Vagina (tissue), 2 donors: ENCODE measurements at regions not wholly inside any gene's neighbourhood (a gene's known extent, or its start where the extent isn't known, plus 50 kb on each side); places are given as distances from the start of the nearest gene placed in this dataset.

Experiments used
- DNase-seq, 2 donors: peaks; one replicate each; pipeline ENCODE4 v3.0.0-alpha.2; 2017; ENCODE audit errors: extremely low spot score in 2 of 2
- H3K27ac ChIP-seq: fragments of 200-600 bp; sonication (generic); one replicate; pipeline ENCODE4 v1.5.1; 2019
- H3K27me3 ChIP-seq: fragments of 200-600 bp; sonication (generic); one replicate; pipeline ENCODE4 v1.5.1; 2019
- H3K36me3 ChIP-seq, 2 donors: fragments of 200-600 bp; sonication (generic); one replicate each; pipeline ENCODE4 v1.5.1; 2017 to 2019
- H3K4me1 ChIP-seq: fragments of 200-600 bp; sonication (generic); one replicate; pipeline ENCODE4 v1.5.1; 2019
- H3K4me3 ChIP-seq, 2 donors: fragments of 200-600 bp; sonication (generic); 1 replicate in 1 of 2; 2 replicates in 1 of 2; pipeline ENCODE4 v1.5.1; 2016 to 2019
- H3K9me3 ChIP-seq: fragments of 200-600 bp; sonication (generic); one replicate; pipeline ENCODE4 v1.5.1; 2019
- CTCF ChIP-seq, 3 experiments: fragments of 450-650 bp in 2 of 3; fragments of 200-600 bp in 1 of 3; sonication (generic) in 1 of 3; IDR thresholded peaks; one replicate each; pipeline ENCODE4 v1.5.1; 2017 to 2019; ENCODE audit warnings: antibody characterized with exemption in 3 of 3, mild to moderate bottlenecking in 2 of 3, moderate library complexity in 2 of 3
- POLR2A ChIP-seq, 2 donors: fragments of 450-650 bp; IDR thresholded peaks; one replicate each; pipeline ENCODE4 v1.6.1; 2017; ENCODE audit warnings: antibody characterized with exemption in 2 of 2, mild to moderate bottlenecking in 2 of 2, moderate library complexity in 2 of 2
- POLR2AphosphoS5 ChIP-seq, 2 donors: sonication (generic); formaldehyde crosslinking; IDR thresholded peaks; one replicate each; pipeline ENCODE4 v1.9.0; 2017; ENCODE audit warnings: antibody characterized with exemption in 2 of 2, mild to moderate bottlenecking in 2 of 2, low read depth in 1 of 2; ENCODE audit not compliant: insufficient read depth in 1 of 2
- intact Hi-C: fragments of 100-400 bp; cut with DNase I; formaldehyde crosslinking; loops from one replicate; pipeline ENCODE4 v1.15.1; 2023

DNA sequence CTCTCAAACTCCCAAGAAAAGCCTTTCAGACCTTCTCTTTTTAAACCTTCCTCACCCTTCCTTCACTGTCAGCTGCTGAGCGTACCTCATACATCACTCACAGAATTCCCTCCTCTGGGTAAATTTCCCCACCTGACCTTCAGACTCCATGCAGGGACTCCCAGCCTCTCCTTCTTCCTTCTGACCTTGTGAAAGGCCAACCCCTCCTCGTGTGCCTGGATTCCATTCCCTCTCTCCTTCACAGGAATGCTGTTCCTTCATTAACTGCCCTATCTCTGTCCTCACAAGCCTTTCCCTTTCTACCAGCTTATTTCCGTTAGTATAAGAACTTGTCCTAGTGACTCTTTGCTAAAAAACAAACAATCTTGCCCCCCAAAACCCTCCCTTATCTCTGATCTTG, 69.7 kb upstream of the MME start:
- no peak overlapping the region for H3K27ac ChIP-seq
- H3K27me3 ChIP-seq: no peaks in the 10 kb centered on the region
- DNase-seq: no peak
- no peak for TF ChIP-seq POLR2A (IDR thresholded peaks at IDR 0.05)
- TF ChIP-seq POLR2AphosphoS5 (IDR thresholded peaks at IDR 0.05; ENCODE audit: insufficient read depth in 1 of 2, low read depth in 1 of 2): no peak
- TF ChIP-seq CTCF (IDR thresholded peaks at IDR 0.05): no peak
- intact Hi-C loops: no loop called here
- H3K36me3 ChIP-seq: no peaks in the 10 kb centered on the region
- H3K9me3 ChIP-seq: no peaks in the 10 kb centered on the region
- H3K4me1 ChIP-seq: no peaks in the 10 kb centered on the region
- H3K4me3 ChIP-seq: no peak overlapping the region

DNA sequence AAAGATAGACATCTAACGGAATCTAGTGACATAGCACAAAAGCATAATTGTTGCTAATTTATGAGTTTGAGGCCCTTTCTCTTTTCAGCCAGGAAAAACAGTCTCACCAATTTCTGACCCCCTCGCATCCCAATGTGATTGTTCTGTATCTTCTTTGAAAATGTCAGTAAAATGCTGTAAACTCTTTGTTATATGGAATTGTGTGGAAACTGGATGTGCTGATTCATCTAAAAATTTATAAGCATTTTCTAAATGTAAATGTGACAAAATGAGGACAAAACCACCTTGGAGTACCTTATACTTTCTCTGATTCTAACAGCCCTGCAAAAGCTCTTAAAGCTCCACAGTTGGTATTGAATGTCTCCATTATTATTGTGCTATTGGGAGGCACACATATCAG, 70.9 kb upstream of the MME start:
- Histone ChIP-seq H3K4me3 (no peak overlapping the region), H3K27me3 (no peaks in the 10 kb centered on the region), H3K27ac (no peak overlapping the region), H3K36me3 (no peaks in the 10 kb centered on the region), H3K9me3 (no peaks in the 10 kb centered on the region), H3K4me1 (no peaks in the 10 kb centered on the region)
- no peak for TF ChIP-seq POLR2A (IDR thresholded peaks at IDR 0.05)
- TF ChIP-seq CTCF (IDR thresholded peaks at IDR 0.05): no peak
- TF ChIP-seq POLR2AphosphoS5 (IDR thresholded peaks at IDR 0.05; ENCODE audit: insufficient read depth in 1 of 2, low read depth in 1 of 2): no peak
- intact Hi-C loops: no loop called here
- no peak for DNase-seq

DNA sequence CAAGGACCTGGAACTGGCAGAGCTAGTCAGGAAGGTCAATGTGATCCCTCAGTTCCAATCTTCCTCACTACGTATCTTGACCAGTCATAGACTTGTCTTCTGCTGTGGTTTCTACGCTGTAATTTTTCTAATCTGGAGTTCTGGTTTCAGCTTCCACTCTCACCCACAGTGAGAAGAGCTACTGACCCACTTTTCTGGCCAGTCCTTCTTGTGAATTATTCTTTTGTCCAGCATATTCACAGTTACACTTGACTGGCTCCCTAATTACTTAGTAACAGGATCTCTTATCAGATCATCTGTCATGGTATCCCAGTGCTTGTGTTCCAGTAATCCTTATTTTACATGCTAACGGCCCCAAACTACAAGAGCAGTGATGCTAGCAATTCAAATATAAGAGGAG, 72.4 kb upstream of the MME start:
- H3K27ac ChIP-seq: no peak overlapping the region
- no peak overlapping the region for H3K4me3 ChIP-seq
- intact Hi-C loops: no loop called here
- H3K27me3 ChIP-seq: no peaks in the 10 kb centered on the region
- no peaks in the 10 kb centered on the region for H3K36me3 ChIP-seq
- H3K9me3 ChIP-seq: no peaks in the 10 kb centered on the region
- no peak for DNase-seq
- no peak for TF ChIP-seq CTCF (IDR thresholded peaks at IDR 0.05)
- TF ChIP-seq POLR2A (IDR thresholded peaks at IDR 0.05): no peak
- no peak for TF ChIP-seq POLR2AphosphoS5 (IDR thresholded peaks at IDR 0.05; ENCODE audit: insufficient read depth in 1 of 2, low read depth in 1 of 2)
- H3K4me1 ChIP-seq: no peaks in the 10 kb centered on the region

GRCh38 chr3:155001289-155002010, 78.7 kb upstream of the MME start:
- no peaks in the 10 kb centered on the region for H3K9me3 ChIP-seq
- no peak overlapping the region for H3K4me3 ChIP-seq
- H3K36me3 ChIP-seq: no peaks in the 10 kb centered on the region
- no peak for TF ChIP-seq POLR2AphosphoS5 (IDR thresholded peaks at IDR 0.05; ENCODE audit: insufficient read depth in 1 of 2, low read depth in 1 of 2)
- no peak for TF ChIP-seq CTCF (IDR thresholded peaks at IDR 0.05)
- TF ChIP-seq POLR2A (IDR thresholded peaks at IDR 0.05): no peak
- no peak overlapping the region for H3K27ac ChIP-seq
- no peaks in the 10 kb centered on the region for H3K27me3 ChIP-seq
- no peaks in the 10 kb centered on the region for H3K4me1 ChIP-seq
- intact Hi-C loops: no loop called here
- DNase-seq: no peak

GRCh38 chr3:154992655-154993054, 87.5 kb upstream of the MME start:
- intact Hi-C loops: no loop called here
- no peak overlapping the region for H3K27ac ChIP-seq
- no peak overlapping the region for H3K4me3 ChIP-seq
- no peaks in the 10 kb centered on the region for H3K4me1 ChIP-seq
- no peaks in the 10 kb centered on the region for H3K9me3 ChIP-seq
- DNase-seq: no peak
- no peaks in the 10 kb centered on the region for H3K36me3 ChIP-seq
- TF ChIP-seq POLR2AphosphoS5 (IDR thresholded peaks at IDR 0.05; ENCODE audit: insufficient read depth in 1 of 2, low read depth in 1 of 2) (no peak), POLR2A (IDR thresholded peaks at IDR 0.05) (no peak), CTCF (IDR thresholded peaks at IDR 0.05) (no peak)
- H3K27me3 ChIP-seq: no peaks in the 10 kb centered on the region
